Glutamatergic neuron (in vitro differentiated cells): ENCODE measurements at regions not wholly inside any gene's neighbourhood (a gene's known extent, or its start where the extent isn't known, plus 50 kb on each side); places are given as distances from the start of the nearest gene placed in this dataset.
"Not testable (repeated sequence)": the region's sequence is repeated elsewhere in the genome, so short reads cannot be mapped to it uniquely, and the experiment has no call there.

ENCODE experiments used
- DNase-seq: peaks from one replicate; pipeline ENCODE4 v3.0.0; 2022
- H3K27ac Mint-ChIP-seq: one replicate; pipeline ENCODE4 v1.8.0; 2020; ENCODE audit warnings: mild to moderate bottlenecking, mixed read lengths, inconsistent platforms; ENCODE audit not compliant: unreplicated experiment
- H3K27me3 Mint-ChIP-seq: one replicate; pipeline ENCODE4 v1.8.0; 2020; ENCODE audit warnings: mild to moderate bottlenecking, moderate library complexity, mixed read lengths, inconsistent platforms; ENCODE audit not compliant: unreplicated experiment
- H3K36me3 Mint-ChIP-seq: one replicate; pipeline ENCODE4 v1.8.0; 2020; ENCODE audit warnings: mild to moderate bottlenecking, mixed read lengths, inconsistent platforms; ENCODE audit not compliant: unreplicated experiment
- H3K4me1 Mint-ChIP-seq: one replicate; pipeline ENCODE4 v1.8.0; 2020; ENCODE audit warnings: mild to moderate bottlenecking, low read depth, mixed read lengths, inconsistent platforms; ENCODE audit not compliant: unreplicated experiment
- H3K4me3 Mint-ChIP-seq: one replicate; pipeline ENCODE4 v1.8.0; 2020; ENCODE audit warnings: mild to moderate bottlenecking, mixed read lengths, inconsistent platforms; ENCODE audit not compliant: unreplicated experiment
- H3K9me3 Mint-ChIP-seq: one replicate; pipeline ENCODE4 v1.8.0; 2020; ENCODE audit warnings: mild to moderate bottlenecking, moderate library complexity, mixed read lengths, inconsistent platforms; ENCODE audit not compliant: unreplicated experiment
- CTCF ChIP-seq: fragments of 200-600 bp; sonication (generic); IDR thresholded peaks from one replicate; pipeline ENCODE4 v1.5.0; 2021; ENCODE audit not compliant: partially characterized antibody, unreplicated experiment

DNA sequence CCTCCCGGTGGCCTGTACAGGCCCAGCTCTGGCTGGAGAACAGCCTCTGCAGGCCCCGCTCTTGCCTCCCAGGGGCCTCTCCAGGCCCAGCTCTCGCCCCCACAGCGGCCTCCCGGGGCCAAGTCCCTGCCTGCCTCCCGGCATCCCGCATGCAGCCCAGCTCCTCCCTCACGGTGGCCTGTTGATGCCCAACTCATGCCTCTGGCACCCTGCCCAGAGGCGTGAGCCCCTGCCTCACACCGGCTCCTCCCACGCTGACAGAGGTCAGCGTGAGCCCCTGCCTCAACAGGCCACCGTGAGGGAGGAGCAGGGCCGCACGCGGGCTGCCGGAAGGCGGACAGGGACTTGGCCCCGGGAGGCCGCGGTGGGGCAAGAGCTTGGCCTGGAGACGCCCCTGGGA lies 157.0 kb upstream of the CDK13 start:
- not testable (repeated sequence) for H3K27ac Mint-ChIP-seq, H3K4me3 Mint-ChIP-seq, DNase-seq, H3K4me1 Mint-ChIP-seq, H3K27me3 Mint-ChIP-seq, H3K36me3 Mint-ChIP-seq, H3K9me3 Mint-ChIP-seq

GRCh38 chr7:39793851-39794250 lies 156.2 kb upstream of the CDK13 start:
- H3K4me1 Mint-ChIP-seq, H3K36me3 Mint-ChIP-seq, H3K27ac Mint-ChIP-seq, H3K9me3 Mint-ChIP-seq, DNase-seq, H3K4me3 Mint-ChIP-seq, H3K27me3 Mint-ChIP-seq: not testable (repeated sequence)

GRCh38 chr7:39796947-39797346 lies 153.1 kb upstream of the CDK13 start:
- H3K27ac Mint-ChIP-seq, H3K27me3 Mint-ChIP-seq, DNase-seq, H3K4me3 Mint-ChIP-seq, H3K9me3 Mint-ChIP-seq, H3K36me3 Mint-ChIP-seq, H3K4me1 Mint-ChIP-seq: not testable (repeated sequence)

- DNase-seq, H3K4me3 Mint-ChIP-seq, H3K27ac Mint-ChIP-seq, H3K36me3 Mint-ChIP-seq, H3K27me3 Mint-ChIP-seq, H3K4me1 Mint-ChIP-seq, H3K9me3 Mint-ChIP-seq: not testable (repeated sequence)
These were observed 152.0 kb upstream of the CDK13 start for GRCh38 chr7:39798077-39798476.

GRCh38 chr7:39808796-39809481 lies 141.1 kb upstream of the CDK13 start:
- Mint-ChIP-seq H3K4me3 (no peak overlapping the region), H3K27ac (no peak overlapping the region), H3K36me3 (peaks cover 4% of the 10 kb centered on the region), H3K9me3 (peaks cover 4% of the 10 kb centered on the region), H3K4me1 (peaks cover 5% of the 10 kb centered on the region), H3K27me3 (peaks cover 3% of the 10 kb centered on the region)
- no peak for DNase-seq
- TF ChIP-seq CTCF: no peak

DNA sequence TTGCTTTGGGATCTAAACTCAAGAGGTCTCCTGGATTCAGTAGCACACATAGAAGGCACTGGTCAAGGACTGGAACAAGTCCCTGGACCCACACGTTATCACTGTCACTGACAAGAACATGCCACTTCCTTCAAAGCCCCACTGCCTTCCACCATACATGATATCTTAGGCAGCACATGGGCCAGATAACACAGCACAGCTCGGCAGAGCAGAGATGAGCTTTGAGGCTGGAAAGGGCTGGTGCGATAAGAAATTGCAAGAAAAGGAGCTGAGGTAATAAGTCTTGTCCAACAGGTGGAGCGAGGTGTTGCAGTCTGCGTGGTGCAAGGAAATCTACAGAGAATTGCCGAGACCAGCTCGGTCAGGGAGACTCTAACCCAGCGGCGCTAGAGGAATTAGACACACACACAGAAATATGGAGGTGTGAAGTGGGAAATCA lies 139.8 kb upstream of the CDK13 start:
- H3K27ac Mint-ChIP-seq: no peak overlapping the region
- peaks cover 3% of the 10 kb centered on the region for H3K27me3 Mint-ChIP-seq
- TF ChIP-seq CTCF: no peak
- peaks cover 5% of the 10 kb centered on the region for H3K4me1 Mint-ChIP-seq
- DNase-seq: no peak
- H3K36me3 Mint-ChIP-seq: peaks cover 4% of the 10 kb centered on the region
- H3K9me3 Mint-ChIP-seq: peaks cover 4% of the 10 kb centered on the region
- no peak overlapping the region for H3K4me3 Mint-ChIP-seq

DNA sequence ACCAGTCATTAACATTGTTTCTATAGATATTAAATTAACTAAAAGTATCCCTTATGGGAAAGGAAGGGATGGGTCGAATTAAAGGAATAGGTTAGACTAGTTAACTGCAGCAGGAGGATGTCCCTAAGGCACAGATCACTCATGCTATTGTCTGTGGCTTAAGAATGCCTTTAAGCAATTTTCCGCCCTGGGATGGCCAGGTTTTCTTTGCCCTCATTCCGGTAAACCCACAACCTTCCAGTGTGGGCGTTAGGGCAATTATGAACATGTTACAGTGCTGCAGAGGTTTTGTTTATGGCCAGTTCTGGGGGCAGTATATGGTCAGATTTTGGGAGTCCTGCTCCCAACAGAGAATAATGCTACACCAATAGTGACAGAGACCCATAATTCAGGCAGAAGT lies 139.3 kb upstream of the CDK13 start:
- DNase-seq: no peak
- Mint-ChIP-seq H3K27me3 (peaks cover 3% of the 10 kb centered on the region), H3K36me3 (peaks cover 4% of the 10 kb centered on the region), H3K27ac (no peak overlapping the region), H3K9me3 (peaks cover 4% of the 10 kb centered on the region), H3K4me1 (peaks cover 5% of the 10 kb centered on the region), H3K4me3 (no peak overlapping the region)
- TF ChIP-seq CTCF: no peak
